NCI-H226 (cell line): ENCODE measurements at regions not wholly inside any gene's neighbourhood (a gene's known extent, or its start where the extent isn't known, plus 50 kb on each side); places are given as distances from the start of the nearest gene placed in this dataset.
A peak's percentile ranks its signal among the peaks of the same experiment; 100 is the strongest.

Experiments
- DNase-seq: peaks from one replicate; pipeline ENCODE4 v3.0.0-alpha.2; 2015

- DNase-seq, result no peak
Observed at GRCh38 chr4:35105486-35105885, 1138.8 kb downstream of the ARAP2 start.

GRCh38 chr4:35106091-35106734 is 1138.1 kb downstream of the ARAP2 start:
- DNase-seq, result no peak

GRCh38 chr4:35124106-35124505 is 1120.2 kb downstream of the ARAP2 start:
- DNase-seq, result peak; percentile 72

GRCh38 chr4:35125995-35126712 is 1118.2 kb downstream of the ARAP2 start:
- DNase-seq, result peak; percentile 48

- peak; percentile 39 for DNase-seq
Observed at GRCh38 chr4:35138449-35138848, 1105.9 kb downstream of the ARAP2 start.

- DNase-seq, result no peak
Observed at GRCh38 chr4:35147761-35148160, 1096.6 kb downstream of the ARAP2 start.

- no peak for DNase-seq
Observed at GRCh38 chr4:35151816-35152572, 1092.3 kb downstream of the ARAP2 start.

- DNase-seq, result no peak
Observed at GRCh38 chr4:35163168-35163567, 1081.1 kb downstream of the ARAP2 start.

GRCh38 chr4:35164063-35164462 is 1080.3 kb downstream of the ARAP2 start:
- no peak for DNase-seq

- DNase-seq, result no peak
Observed at GRCh38 chr4:35166466-35166865, 1077.8 kb downstream of the ARAP2 start.

- no peak for DNase-seq
Observed at GRCh38 chr4:35167385-35167784, 1076.9 kb downstream of the ARAP2 start.

GRCh38 chr4:35175487-35175886 is 1068.8 kb downstream of the ARAP2 start:
- no peak for DNase-seq

- no peak for DNase-seq
Observed at GRCh38 chr4:35175894-35176293, 1068.4 kb downstream of the ARAP2 start.

- DNase-seq, result no peak
Observed at GRCh38 chr4:35182451-35182850, 1061.9 kb downstream of the ARAP2 start.

GRCh38 chr4:35189988-35190613 is 1054.2 kb downstream of the ARAP2 start:
- DNase-seq, result no peak

- DNase-seq, result no peak
Observed at GRCh38 chr4:35201403-35201802, 1042.9 kb downstream of the ARAP2 start.

- no peak for DNase-seq
Observed at GRCh38 chr4:35216636-35217035, 1027.7 kb downstream of the ARAP2 start.

GRCh38 chr4:35217331-35217730 is 1027.0 kb downstream of the ARAP2 start:
- DNase-seq, result no peak

- no peak for DNase-seq
Observed at GRCh38 chr4:35228313-35228712, 1016.0 kb downstream of the ARAP2 start.

GRCh38 chr4:35229021-35229420 is 1015.3 kb downstream of the ARAP2 start:
- DNase-seq, result no peak

- DNase-seq, result no peak
Observed at GRCh38 chr4:35237924-35238323, 1006.4 kb downstream of the ARAP2 start.

- no peak for DNase-seq
Observed at GRCh38 chr4:35238793-35239192, 1005.5 kb downstream of the ARAP2 start.

GRCh38 chr4:35246493-35246892 is 997.8 kb downstream of the ARAP2 start:
- peak; percentile 44 for DNase-seq
